ELR (cell line): ENCODE measurements at regions not wholly inside any gene's neighbourhood (a gene's known extent, or its start where the extent isn't known, plus 50 kb on each side); places are given as distances from the start of the nearest gene placed in this dataset.

ENCODE experiments used
- DNase-seq: peaks from one replicate; pipeline ENCODE4 v3.0.0-alpha.2; 2015; ENCODE audit warnings: low read depth

DNA sequence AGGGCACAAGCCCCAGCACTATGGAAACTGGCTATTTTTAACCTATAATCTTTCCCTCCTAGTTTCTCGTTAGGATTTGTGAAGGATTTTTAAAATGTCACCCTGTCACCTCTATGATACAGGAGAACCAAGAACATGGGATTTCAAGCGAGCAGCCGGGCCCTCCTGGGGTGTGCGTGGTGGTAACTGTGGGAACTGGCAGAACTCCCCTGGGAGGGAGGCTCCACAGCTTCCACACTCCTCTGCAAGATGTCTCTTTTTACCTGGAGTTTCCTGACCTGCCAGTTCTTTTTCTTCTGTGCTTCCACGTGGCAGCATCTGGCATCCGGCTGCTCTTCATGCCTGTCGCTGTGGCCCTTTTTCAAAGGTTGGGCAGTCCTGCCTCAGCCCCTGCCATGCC, 386.3 kb upstream of the MYT1L start:
- DNase-seq, result no peak

DNA sequence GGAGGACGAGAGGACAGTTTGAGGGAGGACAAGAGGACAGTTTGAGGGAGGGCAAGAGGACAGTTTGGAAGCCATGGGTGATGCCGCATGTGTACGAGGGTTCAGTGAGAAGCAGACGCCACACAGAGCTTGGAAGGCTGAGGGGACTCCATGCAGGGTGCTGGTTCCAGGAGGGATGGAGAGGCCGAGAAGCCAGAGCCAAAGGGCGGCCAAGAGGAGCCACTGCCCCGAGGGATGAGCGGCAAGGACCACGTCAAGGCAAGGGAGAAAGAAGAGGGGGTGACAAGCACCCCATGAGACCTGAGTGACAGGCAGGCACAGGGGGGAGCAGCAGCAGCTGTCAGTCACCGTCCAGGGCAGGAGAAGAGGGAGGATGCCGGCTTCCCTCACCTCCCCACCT, 385.7 kb upstream of the MYT1L start:
- DNase-seq, result no peak

DNA sequence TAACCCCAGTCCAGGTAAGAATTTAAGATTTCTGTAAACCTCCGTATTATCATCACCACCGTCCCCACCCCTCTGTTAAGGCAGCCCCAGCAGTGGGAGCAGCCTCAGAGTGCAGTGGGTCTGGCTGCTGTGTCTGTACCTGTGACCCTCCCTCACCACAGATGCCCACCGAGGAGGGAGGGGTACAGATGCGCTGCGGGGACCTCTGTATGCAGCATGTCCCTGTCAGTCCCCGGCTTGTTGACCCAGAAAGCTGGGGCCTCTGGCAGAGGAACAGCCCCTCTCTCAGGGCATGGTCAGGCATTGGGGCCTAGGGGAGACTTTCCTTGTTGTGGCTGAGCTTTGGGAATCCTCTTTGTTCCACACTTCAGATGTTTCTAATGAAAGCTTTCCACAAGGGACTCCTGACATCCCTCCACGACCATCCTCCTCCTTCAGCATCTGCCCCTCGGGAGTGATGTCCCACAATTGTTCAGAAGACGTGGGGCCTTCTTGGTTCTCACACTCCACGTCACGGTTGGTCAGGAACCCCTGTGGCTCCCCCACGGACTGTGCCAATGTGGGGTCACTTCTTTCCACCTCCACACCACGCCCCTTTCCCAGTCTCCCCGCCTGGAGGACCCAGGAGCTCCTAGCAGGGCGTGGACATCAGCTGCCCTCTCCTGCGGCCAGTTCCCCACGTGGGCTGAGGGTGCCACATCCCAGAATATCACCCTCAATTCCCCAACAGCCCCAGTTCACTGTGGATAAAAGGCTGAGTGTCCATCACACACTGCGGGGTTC, 384.2 kb upstream of the MYT1L start:
- DNase-seq, result no peak

DNA sequence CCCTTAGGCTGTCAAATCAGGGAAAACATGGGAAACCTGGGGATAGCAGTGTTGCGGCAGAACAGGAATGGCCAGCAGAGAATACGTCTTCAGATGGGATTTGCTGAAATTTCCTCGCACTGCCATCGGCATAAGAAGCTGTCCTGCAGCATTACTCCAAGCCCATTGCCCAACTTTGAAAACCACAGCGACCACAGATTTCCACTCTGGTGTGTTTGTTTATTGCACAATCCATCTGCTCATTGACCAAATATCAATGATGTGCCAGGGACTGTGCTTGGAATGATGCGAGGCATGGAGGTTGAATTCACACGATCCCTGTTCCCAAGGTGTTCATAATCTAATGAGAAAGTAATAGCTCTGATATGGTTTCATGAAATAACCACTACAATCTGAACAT, 383.3 kb upstream of the MYT1L start:
- DNase-seq, result no peak

DNA sequence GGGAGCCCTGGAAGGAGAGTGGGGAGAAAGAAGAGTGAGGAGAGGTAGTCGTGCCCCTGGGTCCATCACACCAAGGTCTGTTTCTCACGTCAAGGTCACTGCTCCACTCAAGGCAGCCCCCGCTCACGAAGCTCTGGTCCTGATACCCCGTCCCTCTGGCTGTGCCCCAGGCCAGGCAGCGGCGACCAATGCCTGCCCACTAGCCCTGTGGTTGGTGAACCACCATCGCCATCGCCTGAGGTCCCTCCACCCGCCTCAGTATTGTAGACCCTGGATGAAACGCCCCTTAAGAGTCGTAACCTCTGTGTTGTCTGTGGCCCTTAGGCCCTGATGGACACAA, 378.3 kb upstream of the MYT1L start:
- DNase-seq, result no peak

DNA sequence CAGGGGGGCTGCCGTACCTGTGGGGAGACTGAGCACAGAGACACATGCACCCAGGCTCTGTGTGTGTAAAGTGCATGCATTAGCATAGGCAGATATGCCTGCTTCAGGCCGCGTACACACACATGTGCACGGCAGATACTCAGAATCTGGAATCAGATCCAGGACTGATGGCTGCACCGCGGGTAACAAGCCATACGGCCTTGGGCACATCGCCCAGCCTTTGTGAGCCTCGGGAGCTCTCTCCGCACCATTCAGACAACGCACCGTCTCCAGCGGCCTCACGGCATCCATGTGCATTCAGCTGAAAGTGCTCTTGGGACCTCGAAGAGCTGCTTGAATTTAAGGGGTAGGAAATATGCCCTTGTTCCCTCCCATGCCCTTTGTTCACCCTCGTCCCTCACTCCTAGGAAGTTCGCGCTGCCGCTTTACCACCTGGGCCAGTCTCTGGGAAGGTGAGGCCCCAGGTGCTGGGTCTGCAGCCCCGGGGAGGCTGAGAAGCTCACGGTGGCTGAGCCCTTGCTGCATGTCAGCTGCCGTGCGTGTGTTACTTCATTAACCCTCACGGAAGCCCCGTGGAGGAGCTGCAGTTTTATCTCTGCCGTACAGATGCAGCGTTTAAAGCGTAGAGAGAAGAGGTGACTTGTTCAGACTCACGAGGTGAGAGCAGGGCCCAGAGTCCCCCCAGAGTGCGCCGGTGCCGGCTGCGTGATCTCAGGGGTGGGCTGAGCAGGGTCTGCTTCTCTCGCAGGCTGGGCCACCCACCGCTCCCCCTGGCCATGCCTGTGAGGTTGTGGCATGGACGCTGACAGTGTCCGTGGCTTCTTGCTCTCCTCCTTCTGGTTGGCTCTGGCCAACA, 377.7 kb upstream of the MYT1L start:
- no peak for DNase-seq

DNA sequence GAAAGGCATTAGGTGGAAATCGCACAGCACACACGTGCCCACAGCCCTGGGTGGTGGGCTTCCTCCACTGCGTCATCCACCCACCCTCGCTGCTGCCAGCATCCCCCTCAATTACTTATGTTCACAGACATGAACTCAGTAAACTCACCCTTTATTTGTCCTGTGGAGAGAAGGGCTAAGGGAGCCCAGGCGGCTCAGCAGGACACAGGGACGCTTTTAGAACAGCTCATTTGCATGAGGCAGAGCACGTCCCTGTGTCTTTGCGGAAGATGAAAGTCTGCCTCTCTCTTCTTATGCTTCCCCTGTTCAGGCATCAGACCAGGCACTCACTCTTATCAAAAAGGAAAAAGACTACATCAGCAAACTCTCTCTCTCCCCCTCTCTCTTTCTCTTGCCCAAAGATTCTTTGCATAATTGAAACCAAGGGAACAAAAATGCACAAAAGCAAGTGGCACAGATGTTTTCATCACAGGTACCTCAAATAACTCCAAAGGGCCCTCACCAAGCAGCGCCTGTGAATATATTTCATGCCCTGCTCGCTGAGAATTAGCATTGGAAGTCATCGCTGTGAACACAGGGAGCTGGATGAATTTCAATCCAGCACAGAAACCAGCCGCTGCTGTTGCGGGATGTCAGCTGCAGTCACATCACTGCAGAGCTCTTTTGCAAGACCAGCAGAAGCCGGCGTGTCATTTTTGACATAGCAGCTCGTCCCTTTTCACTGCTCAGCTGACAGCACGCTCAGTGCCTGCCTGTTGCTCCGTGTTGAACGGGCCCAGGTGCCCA, 376.3 kb upstream of the MYT1L start:
- DNase-seq, result no peak

DNA sequence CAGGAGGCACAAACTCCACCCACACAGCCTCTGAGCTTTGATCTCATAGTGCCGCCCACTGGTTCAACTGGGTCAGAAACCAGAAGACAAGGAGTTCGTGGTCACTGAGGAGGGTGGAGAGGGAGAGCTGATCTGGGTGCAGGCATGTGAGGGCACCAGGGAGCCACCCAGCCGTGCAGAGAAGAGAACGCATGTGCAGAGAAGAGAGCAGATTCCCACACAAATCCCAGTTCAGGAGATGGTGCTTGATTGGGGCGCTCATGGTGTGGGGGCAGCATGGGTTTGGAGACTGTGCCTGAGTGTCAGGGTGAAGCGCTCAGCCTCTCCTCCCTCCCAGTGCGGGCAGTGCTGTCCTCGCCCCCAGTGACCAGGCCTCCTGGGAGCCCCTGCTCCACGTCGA, 375.2 kb upstream of the MYT1L start:
- DNase-seq, result no peak

DNA sequence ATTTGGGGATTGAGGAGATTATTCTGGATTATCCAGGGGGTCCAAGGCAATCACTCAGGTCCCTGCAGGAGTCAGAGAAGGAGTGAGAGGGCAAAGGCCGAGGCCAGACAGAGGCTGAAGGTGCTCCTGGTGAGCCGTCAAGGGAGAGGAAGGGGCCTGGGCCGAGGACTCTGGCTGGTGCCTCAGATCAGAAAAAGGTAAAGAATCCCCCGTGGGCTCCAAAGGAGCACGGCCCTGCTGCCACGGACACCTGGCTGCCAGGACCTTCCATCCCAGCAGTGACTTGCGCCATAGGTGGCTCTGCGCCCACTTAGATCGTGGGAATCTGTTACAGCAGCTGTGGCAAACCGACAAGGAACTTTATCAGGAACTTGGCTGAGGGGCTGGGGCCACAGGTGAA, 374.8 kb upstream of the MYT1L start:
- DNase-seq, result no peak

DNA sequence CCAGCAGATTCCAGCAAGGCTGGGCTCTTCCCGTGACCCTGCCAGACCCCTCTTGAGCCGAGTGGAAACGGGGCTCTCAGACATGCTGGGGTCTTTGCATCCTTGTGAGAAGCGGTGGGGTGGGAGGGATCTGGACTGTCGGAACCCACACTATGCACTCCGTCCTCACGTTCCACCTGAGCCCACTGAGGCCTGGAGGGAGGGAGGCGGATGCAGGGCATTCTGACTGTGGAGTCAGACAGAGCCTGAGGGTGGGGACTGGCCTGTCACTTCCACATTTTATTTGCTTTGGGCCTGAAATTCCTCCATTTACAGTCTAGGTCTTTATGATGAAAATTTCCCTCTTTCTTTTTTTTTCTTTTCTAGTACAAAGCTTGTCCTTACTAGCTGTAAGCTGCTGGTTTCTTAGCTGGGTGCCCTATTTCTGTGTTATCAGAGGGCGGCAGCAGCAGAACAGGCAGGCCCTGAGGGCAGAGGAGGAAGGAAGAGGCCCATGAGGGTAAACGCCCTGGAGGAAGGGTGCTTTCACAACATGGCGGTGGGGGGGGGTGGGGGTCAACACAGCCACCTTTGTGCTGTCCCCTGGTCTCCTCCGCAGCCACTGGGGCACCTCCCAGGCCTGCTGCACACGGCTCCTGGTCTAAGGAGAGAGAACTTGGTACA, 373.5 kb upstream of the MYT1L start:
- DNase-seq, result no peak

DNA sequence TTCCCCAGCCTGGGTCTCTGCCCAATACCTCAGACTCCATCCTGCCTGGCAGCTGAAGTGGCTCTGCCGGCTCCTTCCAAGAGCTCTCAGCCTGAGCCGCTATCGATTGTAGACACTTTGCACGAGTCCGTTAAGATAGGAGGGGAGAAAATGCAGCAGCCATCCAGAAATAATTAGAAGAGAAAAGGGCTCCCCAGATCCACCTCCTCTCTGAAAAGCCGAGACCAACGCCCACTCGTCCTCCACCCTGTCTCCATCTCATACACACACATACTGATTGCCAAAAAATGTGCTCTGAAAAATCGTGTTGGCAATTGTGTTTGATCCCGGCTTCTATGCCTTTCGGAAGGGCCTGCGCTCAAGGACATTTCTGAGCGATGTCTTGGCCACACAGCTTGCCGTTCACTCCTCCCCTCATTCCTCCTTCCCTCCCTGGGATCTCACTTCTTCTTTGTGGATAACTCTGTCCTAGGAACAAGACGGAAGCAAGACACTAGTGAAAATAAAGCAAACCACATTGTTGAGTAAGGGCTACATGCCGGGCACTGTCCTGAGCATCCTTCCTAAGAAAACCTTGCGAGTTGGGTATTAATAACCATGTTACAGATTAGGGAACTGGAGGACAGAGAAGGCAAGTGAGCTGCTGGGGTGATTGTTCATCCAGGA, 372.8 kb upstream of the MYT1L start:
- DNase-seq, result no peak

DNA sequence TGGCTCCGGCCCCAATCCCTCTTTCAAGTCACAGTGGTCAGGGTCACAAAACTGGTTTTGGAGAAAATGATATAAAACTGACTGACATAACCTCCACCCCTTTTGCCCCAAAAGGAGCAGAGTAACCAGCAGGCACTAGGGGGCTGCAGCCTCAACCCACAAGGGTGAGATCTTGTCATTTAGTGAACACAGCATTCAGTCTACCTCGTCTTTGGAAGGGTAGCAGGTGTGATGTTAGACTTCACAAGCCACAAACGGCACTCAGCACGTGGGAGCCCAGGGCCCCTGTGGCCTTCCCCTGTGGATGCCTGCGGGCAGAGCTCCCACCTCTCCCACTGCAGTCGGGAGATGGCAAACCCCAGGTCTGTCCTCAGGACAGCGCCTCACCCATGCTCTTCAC, 372.1 kb upstream of the MYT1L start:
- DNase-seq, result no peak

DNA sequence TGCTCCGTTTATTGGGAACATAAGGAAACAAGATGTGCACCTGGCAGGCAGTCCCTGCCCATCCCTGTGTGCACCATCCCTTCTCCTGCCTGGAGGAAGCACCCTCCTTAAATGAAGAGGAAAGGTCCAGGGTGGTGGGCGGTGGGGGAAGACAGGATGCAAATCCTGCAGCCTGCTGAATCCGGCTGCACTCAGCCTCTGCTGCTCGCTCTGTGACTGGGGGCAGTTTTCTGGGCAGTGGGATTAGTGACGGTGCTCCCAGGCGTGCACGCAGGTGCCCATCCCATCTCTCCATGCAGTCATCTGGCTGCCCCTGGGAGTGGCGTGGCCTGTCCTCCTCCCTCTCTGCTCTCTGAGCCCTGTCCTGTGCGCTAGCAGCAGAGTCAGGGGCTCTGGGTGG, 371.3 kb upstream of the MYT1L start:
- no peak for DNase-seq

DNA sequence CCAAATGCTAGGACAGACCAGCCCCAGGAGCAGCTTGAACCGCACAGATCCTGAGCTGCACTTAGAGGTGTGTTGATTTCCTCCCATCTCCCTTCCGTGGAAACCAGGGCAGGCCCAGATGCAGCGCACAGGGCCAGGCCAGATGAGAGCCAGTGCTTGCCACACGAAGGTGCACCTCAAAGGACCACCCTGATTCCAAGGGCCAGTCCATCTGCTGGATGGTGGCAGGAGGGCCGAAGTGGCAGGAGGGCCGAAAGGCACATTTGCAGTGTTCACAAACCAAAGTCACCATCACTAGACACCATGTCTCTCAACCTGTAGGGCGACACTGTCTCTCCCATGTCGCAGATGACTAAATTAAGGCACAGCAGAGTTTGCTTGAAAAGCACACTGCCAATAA, 370.7 kb upstream of the MYT1L start:
- DNase-seq, result no peak

DNA sequence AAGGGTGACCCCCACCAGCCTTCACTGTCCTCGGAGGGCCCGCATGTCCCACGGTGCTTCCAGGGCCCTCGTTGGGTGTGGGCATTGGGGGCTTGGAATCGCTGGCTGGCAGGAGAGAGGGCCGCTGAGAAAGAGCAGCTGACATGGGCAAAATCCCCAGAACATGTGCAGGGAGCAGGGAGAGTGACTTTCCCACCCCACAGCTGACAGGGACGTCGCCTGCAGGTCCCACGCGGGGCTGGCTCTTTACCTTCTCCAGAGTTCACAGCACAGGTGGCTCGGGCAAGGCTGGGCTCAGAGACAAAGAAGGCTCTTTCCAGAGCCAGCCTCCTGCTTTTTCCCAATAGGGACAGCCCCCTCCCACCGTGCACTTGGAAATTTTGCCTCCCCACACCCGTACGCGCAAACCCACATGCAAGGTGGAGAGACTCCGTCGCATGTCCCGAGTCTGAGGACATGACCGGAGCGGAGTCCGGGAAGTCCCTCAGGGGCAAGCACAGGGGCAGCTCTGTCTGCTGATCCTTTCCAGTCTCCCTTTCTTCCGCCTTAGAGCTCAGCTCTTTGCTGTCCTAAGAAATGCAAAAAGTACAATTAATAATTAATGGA, 370.2 kb upstream of the MYT1L start:
- no peak for DNase-seq

DNA sequence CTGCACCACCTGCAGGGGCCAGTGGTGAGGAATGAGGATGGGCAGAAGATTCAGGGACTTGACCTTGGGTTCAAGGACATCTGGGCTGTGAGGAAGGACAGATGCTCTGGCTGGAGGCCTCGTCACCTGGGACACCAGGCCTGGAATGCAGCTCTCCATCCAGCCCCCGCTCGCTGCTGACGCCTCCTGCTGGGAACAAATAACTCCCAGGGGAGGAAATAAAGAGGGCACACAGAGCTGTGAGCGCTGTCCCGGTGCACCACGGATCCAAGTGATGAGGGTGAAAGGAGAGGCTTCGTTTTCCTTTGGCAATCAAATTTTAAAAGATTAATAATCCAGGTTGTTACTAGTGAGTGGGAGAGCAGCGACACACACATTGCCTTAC, 368.0 kb upstream of the MYT1L start:
- DNase-seq, result no peak

DNA sequence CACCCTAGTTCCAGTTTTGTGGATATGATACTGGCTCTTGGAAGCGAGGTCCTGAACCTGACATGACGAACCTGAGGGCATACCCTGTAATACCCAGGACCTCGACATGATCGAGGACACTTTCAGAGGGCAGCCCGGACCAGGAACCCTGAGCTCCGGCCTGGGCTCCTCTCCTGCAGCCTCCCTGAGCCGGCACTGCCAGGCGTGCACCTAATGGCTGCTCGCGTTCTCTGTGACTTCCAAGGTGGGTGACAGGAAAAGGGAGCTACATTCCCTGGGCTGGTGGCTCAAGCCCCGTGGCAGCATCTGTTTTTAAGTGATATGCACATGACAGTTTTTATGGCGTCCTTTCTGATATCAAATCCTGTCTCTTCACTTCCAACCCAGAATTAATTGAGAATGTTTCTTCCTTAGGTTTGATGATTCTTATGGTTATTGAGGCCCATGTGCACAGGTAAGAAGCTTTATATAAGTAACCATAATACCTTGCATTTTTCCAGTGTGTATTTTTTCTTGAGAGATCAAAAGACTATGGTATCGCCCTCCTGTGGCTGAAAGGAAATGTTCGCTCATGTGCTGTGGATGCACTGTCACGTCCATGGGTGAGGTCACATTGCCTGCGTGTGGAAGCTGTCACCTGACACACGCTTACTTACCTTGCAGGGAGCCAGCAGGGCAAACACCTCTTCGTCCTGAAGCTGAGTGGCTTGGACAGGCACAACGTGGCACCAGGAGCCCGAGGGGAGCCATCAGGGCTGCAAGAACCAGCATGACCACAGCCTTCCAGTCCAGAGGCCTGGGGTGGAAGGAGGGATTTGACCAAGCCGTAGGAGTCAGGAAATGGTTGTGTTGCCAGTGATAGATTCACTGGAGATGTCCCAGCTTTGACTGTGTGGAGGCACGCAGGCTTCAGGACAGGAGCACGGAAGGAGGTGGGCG, 367.4 kb upstream of the MYT1L start:
- peak; percentile 1 for DNase-seq

DNA sequence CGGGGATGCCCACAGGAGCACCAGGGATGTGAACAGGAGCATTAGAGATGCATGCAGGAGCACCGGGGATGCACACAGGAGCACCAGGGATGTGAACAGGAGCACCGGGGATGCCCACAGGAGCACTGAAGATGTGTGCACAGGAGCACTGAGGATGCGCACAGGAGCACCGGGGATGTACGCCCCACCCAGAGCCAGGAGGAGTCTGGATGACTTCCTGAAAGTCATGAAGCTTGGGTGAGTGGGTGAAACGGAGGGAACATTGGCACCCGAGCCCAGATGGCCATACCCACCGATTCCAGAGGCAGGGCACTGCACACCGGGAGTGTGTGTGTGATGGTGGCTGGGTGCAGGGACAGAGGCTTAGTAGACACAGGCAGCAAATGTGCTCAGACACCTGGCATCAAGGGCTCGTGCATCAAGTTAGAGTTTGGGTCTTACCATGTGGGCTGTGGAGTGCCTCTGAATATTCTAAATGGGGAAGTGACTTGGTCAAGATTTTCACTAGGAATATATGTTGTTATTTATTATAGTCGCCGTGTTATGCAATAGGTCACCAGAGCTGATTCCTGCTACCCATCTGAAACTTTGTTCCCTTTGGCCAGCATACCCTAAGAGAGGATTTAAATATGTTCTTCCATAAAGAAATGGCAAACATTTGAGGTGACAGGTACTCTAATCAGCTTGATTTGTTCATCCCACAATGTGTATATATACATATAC, 365.8 kb upstream of the MYT1L start:
- no peak for DNase-seq

DNA sequence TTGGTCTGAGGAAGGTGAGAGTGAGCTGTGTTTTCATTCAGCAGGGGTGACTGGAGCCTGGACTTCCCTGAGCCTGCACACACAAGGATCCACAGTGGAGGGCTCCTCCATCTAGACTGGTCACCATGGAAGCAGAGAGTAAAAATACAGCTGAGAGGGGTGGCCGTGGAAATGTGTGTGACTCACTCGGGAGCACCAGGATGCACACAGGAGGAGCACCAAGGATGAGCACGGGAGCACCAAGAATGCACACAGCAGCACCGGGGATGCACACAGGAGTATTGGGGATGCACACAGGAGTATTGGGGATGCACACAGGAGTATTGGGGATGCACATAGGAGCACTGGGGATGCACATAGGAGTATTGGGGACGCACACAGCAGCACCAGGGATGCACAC, 365.2 kb upstream of the MYT1L start:
- DNase-seq, result no peak

DNA sequence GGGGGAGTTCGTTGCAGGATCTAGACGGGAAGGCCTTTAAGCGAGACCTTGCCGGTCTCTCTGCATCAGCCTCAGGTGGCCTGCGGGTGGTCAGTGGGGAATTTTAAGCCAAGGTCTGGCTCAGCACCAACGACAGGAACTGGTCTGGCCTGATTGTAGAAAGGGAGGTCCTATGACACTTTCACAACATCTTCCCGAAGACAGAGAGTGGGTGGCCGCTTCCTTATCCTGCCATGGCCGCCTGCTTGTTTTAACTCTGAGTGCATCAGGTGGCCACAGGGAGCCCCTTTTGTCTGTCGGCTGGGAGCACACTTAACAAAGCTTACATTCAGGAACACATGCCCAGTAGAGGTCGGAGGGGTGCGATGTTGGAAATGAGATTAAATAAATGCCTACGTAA, 363.7 kb upstream of the MYT1L start:
- DNase-seq, result no peak
